Right ventricle myocardium superior (tissue), 1 donor: ENCODE measurements at regions not wholly inside any gene's neighbourhood (a gene's known extent, or its start where the extent isn't known, plus 50 kb on each side); places are given as distances from the start of the nearest gene placed in this dataset.

Experiments
- ATAC-seq: fragments of 200-7000 bp; cut with Tn5 transposase; one replicate; pipeline ENCODE4 v1.9.1; 2020; ENCODE audit warnings: mild to moderate bottlenecking; ENCODE audit not compliant: poor library complexity
- DNase-seq: peaks from one replicate; pipeline ENCODE4 v3.0.0-alpha.2; 2020
- intact Hi-C: fragments of 100-400 bp; cut with DNase I; formaldehyde crosslinking; loops from one replicate; pipeline ENCODE4 v1.11.2; 2022
- donor health status: DM: no; HTN: yes; CAD: no; lungs with severe emphysema.

GRCh38 chr22:22088658-22089458, 106.3 kb upstream of the TOP3B start:
- intact Hi-C loops: no loop called here
- DNase-seq: no peak
- no peak for ATAC-seq

- DNase-seq: no peak
- no peak for ATAC-seq
- intact Hi-C loops: no loop called here
Measured at GRCh38 chr22:22087854-22088657, 105.5 kb upstream of the TOP3B start.

GRCh38 chr22:22086501-22087158, 104.0 kb upstream of the TOP3B start:
- ATAC-seq (peak; percentile 60), DNase-seq (no peak)
- intact Hi-C loops: no loop called here

GRCh38 chr22:22085702-22086500, 103.3 kb upstream of the TOP3B start:
- intact Hi-C loops: no loop called here
- DNase-seq: no peak
- ATAC-seq: no peak

- intact Hi-C loops: no loop called here
- ATAC-seq (no peak), DNase-seq (no peak)
Measured at GRCh38 chr22:22084089-22084711, 101.6 kb upstream of the TOP3B start.

GRCh38 chr22:22082960-22083359, 100.4 kb upstream of the TOP3B start:
- intact Hi-C loops: no loop called here
- DNase-seq: no peak
- no peak for ATAC-seq

GRCh38 chr22:22082229-22082835, 99.7 kb upstream of the TOP3B start:
- intact Hi-C loops: no loop called here
- ATAC-seq (no peak), DNase-seq (no peak)

GRCh38 chr22:22080270-22080669, 97.7 kb upstream of the TOP3B start:
- intact Hi-C loops: no loop called here
- DNase-seq (no peak), ATAC-seq (no peak)

- intact Hi-C loops: no loop called here
Measured at GRCh38 chr22:22079404-22080148, 97.0 kb upstream of the TOP3B start.

GRCh38 chr22:22078329-22078728, 95.7 kb upstream of the TOP3B start:
- DNase-seq (no peak), ATAC-seq (no peak)
- intact Hi-C loops: no loop called here

More at GRCh38 chr22:22079404-22080148, 97.0 kb upstream of the TOP3B start:
- no peak for ATAC-seq
- DNase-seq: no peak

- no peak for DNase-seq
- no peak for ATAC-seq
- intact Hi-C loops: no loop called here
Measured at GRCh38 chr22:22076932-22077703, 94.5 kb upstream of the TOP3B start.

GRCh38 chr22:22076361-22076760, 93.8 kb upstream of the TOP3B start:
- DNase-seq: no peak
- no peak for ATAC-seq
- intact Hi-C loops: no loop called here

GRCh38 chr22:22075382-22076163, 93.0 kb upstream of the TOP3B start:
- ATAC-seq: no peak
- no peak for DNase-seq
- intact Hi-C loops: no loop called here

GRCh38 chr22:22074634-22075381, 92.2 kb upstream of the TOP3B start:
- intact Hi-C loops: no loop called here
- no peak for DNase-seq
- no peak for ATAC-seq
